ENCODE measurements at regions not wholly inside any gene's neighbourhood (a gene's known extent, or its start where the extent isn't known, plus 50 kb on each side); places are given as distances from the start of the nearest gene placed in this dataset.

DNA sequence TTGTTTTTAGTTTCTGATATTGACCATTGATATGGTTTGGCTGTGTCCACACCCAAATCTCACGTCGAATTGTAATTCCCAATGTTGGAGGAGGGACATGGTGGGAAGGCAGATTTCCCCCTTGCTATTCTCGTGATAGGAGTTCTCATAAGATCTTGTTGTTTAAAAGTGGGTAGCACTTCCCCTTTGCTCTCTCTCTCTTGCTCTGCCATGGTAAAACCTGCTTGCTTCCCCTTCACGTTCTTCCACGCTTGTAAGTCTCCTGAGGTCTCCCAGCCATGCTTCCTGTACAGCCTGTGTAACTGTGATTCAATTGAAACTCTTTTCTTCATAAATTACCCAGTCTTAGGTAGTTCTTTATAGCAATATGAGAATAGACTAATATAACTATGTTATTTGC, 203.6 kb upstream of the CHORDC1 start:
- no peak for TF ChIP-seq SIN3A (IDR thresholded peaks at IDR 0.05; ENCODE audit: borderline replicate concordance, insufficient read depth, low read length)
- TF ChIP-seq POLR2AphosphoS5 (IDR thresholded peaks at IDR 0.05; ENCODE audit: low read depth, low read length), result no peak
- no peak for TF ChIP-seq TAF1 (IDR thresholded peaks at IDR 0.05; ENCODE audit: borderline replicate concordance, insufficient read depth, low read length)
- TF ChIP-seq, protein P1, sequence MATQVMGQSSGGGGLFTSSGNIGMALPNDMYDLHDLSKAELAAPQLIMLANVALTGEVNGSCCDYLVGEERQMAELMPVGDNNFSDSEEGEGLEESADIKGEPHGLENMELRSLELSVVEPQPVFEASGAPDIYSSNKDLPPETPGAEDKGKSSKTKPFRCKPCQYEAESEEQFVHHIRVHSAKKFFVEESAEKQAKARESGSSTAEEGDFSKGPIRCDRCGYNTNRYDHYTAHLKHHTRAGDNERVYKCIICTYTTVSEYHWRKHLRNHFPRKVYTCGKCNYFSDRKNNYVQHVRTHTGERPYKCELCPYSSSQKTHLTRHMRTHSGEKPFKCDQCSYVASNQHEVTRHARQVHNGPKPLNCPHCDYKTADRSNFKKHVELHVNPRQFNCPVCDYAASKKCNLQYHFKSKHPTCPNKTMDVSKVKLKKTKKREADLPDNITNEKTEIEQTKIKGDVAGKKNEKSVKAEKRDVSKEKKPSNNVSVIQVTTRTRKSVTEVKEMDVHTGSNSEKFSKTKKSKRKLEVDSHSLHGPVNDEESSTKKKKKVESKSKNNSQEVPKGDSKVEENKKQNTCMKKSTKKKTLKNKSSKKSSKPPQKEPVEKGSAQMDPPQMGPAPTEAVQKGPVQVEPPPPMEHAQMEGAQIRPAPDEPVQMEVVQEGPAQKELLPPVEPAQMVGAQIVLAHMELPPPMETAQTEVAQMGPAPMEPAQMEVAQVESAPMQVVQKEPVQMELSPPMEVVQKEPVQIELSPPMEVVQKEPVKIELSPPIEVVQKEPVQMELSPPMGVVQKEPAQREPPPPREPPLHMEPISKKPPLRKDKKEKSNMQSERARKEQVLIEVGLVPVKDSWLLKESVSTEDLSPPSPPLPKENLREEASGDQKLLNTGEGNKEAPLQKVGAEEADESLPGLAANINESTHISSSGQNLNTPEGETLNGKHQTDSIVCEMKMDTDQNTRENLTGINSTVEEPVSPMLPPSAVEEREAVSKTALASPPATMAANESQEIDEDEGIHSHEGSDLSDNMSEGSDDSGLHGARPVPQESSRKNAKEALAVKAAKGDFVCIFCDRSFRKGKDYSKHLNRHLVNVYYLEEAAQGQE (IDR thresholded peaks at IDR 0.05; ENCODE audit: insufficient read depth in 1 of 2, low read depth in 2 of 2, low read length in 2 of 2), result no peak
- no peak for TF ChIP-seq FOXP2 (optimal IDR thresholded peaks at IDR 0.05; ENCODE audit: borderline replicate concordance, extremely low read depth, extremely low read length, insufficient read depth)
